ENCODE measurements at regions not wholly inside any gene's neighbourhood (a gene's known extent, or its start where the extent isn't known, plus 50 kb on each side); places are given as distances from the start of the nearest gene placed in this dataset.
"Not testable (repeated sequence)": the region's sequence is repeated elsewhere in the genome, so short reads cannot be mapped to it uniquely, and the experiment has no call there.

DNA sequence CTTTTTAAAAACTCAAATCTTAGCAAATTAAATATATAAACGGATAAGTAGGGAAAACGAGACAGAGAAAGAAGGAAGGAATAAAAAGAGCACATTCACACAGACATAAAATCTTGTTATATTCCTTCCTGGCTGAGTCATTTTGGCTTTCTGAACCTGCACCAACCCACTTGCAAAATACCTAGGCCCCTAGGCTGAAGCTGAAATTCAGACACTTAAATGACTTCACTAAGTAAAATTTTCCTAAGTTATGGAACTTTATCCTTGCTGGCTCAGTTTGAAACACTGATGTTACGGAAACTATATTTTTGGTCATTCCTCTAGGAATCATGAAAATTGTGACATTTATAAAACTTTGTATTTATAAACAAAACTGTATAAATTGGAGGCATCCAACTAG is 462.8 kb upstream of the NFIA start:
- no peak overlapping the region for H3K4me3 ChIP-seq (ENCODE audit: control insufficient read depth, low read depth, low read length)
- DNase-seq (ENCODE audit: low read depth) = no peak
- TF ChIP-seq, protein P1, sequence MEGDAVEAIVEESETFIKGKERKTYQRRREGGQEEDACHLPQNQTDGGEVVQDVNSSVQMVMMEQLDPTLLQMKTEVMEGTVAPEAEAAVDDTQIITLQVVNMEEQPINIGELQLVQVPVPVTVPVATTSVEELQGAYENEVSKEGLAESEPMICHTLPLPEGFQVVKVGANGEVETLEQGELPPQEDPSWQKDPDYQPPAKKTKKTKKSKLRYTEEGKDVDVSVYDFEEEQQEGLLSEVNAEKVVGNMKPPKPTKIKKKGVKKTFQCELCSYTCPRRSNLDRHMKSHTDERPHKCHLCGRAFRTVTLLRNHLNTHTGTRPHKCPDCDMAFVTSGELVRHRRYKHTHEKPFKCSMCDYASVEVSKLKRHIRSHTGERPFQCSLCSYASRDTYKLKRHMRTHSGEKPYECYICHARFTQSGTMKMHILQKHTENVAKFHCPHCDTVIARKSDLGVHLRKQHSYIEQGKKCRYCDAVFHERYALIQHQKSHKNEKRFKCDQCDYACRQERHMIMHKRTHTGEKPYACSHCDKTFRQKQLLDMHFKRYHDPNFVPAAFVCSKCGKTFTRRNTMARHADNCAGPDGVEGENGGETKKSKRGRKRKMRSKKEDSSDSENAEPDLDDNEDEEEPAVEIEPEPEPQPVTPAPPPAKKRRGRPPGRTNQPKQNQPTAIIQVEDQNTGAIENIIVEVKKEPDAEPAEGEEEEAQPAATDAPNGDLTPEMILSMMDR (conservative IDR thresholded peaks at IDR 0.05; ENCODE audit: control insufficient read depth, insufficient read depth, low read depth, low read length) = no peak

DNA sequence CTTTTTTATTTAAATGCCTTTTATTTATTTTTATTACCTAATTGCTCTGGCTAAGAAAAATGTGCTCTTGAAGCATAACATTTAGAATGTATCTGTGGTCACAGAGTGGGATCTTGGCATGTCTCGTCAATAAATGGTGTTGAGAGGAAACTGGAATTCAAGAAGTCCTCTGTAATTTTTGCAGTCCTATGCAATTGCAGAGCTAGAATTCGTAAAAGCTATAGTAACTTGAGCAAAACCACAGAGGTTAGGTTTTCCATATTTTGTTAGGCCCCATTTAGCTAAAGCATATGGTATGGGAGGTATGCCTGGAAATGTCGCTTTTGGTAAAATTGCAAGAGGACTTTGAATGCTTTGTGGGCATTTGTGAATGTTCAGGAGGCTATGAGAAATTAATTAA is 466.7 kb upstream of the NFIA start:
- TF ChIP-seq, protein P1 (conservative IDR thresholded peaks at IDR 0.05; ENCODE audit: control insufficient read depth, insufficient read depth, low read depth, low read length) = no peak
- H3K4me3 ChIP-seq (ENCODE audit: control insufficient read depth, low read depth, low read length) = no peak overlapping the region
- no peak for DNase-seq (ENCODE audit: low read depth)

DNA sequence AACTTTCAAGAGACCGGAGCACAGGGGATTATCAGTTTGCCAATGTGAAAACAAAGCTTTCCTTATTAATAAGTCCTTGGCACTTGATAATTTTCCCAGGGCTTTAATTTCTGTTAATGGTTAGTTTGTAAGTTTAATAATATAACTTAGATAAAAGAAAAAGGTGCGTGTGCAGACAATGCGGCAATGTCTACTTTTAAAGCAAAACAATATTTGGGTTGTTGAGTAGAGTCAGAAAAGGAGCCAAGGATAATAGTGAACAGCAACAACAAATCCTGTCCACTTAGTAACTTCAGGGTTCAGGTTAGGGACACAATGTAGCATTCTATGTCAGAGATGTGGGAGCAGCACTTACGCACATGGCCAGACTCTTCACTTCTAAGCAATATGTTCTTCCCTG is 469.6 kb upstream of the NFIA start:
- no peak for DNase-seq (ENCODE audit: low read depth)
- TF ChIP-seq, protein P1 (conservative IDR thresholded peaks at IDR 0.05; ENCODE audit: control insufficient read depth, insufficient read depth, low read depth, low read length) = no peak
- no peak overlapping the region for H3K4me3 ChIP-seq (ENCODE audit: control insufficient read depth, low read depth, low read length)

DNA sequence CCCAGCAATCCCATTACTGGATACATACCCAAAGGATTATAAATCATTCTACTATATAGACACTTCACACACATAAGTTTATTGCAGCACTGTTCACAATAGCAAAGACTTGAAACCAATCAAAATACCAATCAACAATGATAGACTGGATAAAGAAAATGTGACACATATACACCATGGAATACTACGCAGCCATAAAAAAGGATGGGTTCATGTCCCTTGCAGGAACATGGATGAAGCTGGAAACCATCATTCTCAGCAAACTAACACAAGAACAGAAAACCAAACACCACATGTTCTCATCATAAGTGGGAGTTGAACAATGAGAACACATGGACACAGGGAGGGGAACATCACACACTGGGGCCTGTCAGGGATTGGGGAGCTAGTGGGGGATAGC is 475.4 kb upstream of the NFIA start:
- not testable (repeated sequence) for DNase-seq (ENCODE audit: low read depth); H3K4me3 ChIP-seq (ENCODE audit: control insufficient read depth, low read depth, low read length)

DNA sequence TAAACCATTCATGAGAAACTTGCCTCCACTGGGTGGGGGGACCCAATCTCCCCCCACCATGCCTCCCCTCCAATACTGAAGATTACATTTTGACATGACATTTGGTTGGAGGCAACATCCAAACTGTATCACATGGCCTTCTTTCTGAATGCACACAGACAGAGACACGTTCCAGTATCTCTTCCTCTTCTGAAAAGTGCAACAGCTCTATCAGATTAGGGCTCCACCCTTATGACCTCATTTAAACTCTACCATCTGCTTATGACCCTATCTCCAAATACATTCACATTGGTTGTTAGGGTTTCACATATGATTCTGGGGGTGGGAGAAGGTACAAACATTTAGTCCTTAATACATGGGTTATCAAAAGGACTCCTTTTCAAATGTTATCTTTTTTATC is 481.8 kb upstream of the NFIA start:
- no peak for DNase-seq (ENCODE audit: low read depth)
- H3K4me3 ChIP-seq (ENCODE audit: control insufficient read depth, low read depth, low read length) = no peak overlapping the region
- TF ChIP-seq, protein P1 (conservative IDR thresholded peaks at IDR 0.05; ENCODE audit: control insufficient read depth, insufficient read depth, low read depth, low read length) = no peak

DNA sequence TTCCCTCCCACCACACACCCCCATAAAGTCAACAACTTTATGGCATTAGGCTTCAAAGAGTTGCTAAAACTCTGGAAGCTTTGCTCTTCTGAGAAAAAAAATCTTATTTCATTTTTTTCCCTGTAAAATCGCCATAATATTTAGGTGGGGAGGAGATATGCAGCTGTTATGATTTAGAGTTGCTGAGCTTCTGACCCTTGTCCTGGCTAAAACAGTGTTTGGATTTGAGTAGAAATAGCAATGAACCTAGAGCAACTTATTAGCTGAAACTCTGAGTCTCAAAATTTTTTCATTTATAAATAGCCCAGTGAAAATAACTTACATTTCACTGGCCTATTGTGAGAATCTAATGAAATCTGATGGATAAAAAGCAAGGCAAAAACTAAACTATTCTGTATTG is 482.8 kb upstream of the NFIA start:
- TF ChIP-seq, protein P1 (conservative IDR thresholded peaks at IDR 0.05; ENCODE audit: control insufficient read depth, insufficient read depth, low read depth, low read length) = no peak
- no peak for DNase-seq (ENCODE audit: low read depth)
- no peak overlapping the region for H3K4me3 ChIP-seq (ENCODE audit: control insufficient read depth, low read depth, low read length)

DNA sequence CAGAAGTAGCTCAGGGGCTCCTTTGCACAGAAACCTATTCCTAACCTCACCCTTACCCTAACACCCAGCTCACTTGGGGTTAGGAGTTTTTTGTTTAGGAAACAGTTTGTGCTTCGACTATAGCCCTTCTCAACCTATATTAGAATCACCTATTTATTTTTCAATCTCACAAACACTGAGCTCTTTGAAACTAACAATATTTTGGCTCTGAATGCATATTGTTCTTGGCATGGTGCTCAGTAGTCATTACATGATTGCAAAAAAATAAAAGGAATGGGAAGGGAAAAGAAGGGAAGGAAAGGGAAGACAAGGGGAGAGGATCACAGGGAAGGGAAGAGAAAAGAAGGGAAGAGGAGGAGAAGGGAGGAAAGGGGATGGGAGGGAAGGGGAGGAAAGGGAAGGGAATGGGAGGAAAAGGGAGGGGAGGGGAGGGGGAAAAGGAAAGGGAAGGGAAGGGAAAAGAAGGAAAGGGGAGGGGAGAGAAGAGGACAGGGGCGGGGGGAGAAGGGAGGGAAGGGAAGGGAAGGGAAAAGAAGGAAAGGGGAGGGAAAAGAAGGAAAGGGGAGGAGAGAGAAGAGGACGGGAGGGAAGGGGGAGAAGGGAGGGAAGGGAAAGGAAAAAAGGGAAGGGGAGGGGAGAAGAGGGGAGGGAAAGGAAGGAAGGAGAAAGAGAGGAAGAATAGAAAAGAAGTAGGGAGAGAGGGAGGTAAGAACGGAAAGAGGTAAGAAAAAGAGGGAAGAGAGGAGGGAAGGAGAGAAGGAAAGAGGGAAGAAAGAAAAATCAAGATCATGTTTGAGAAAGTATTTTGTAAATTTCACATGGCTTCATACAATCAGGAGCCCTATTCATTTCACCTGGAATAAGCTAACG is 484.1 kb upstream of the NFIA start:
- DNase-seq (ENCODE audit: low read depth) = no peak
- TF ChIP-seq, protein P1 (conservative IDR thresholded peaks at IDR 0.05; ENCODE audit: control insufficient read depth, insufficient read depth, low read depth, low read length) = no peak
- no peak overlapping the region for H3K4me3 ChIP-seq (ENCODE audit: control insufficient read depth, low read depth, low read length)

All from fibroblast of mammary gland (primary cell).